NOMO-1 treated with dmso at 0.1 percent for 144 hours (cell line): ENCODE measurements at regions not wholly inside any gene's neighbourhood (a gene's known extent, or its start where the extent isn't known, plus 50 kb on each side); places are given as distances from the start of the nearest gene placed in this dataset.

Experiments
- DNase-seq: peaks from one replicate; lab custom pipeline; 2025; ENCODE audit not compliant: unreplicated experiment; lab: John Stamatoyannopoulos, UW

DNA sequence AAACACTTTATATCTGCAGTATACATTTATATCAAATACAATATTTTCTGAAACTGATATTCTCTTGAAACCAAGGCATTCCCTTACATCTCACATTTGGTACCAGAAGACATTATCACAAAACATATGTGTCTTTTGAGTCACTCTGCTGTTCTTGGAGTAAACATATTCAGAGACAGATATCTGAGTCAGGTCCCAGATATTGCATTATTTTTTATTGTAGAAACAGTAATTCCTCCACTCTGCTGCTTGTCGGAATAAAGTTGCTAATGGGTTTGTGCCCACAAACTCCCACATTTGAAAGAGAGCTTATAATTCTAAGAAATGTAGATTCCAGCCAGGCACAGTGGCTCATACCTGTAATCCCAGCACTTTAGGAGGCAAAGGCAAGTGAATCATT, 261.1 kb upstream of the DAPK1 start:
- no peak for DNase-seq

DNA sequence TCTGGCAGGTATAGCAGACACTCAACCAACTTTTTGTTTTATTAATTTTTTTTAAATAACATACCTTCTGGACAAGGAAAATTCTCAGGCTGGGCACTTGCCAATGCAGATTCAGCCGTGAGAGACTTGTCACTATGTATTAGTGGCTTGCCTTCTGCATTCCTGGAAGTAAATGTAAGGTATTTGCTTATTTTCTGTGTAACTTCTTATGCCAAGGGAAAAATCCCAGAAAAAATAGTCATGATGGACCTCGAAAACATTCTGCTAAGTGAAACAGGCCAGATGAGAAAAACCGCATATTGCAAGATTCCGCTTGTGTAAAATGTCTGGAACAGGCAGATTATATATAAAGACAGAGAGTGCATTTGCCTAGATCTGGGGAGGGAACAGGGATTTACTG, 260.3 kb upstream of the DAPK1 start:
- no peak for DNase-seq

GRCh38 chr9:87238545-87238944, 259.1 kb upstream of the DAPK1 start:
- no peak for DNase-seq

GRCh38 chr9:87239312-87239711, 258.4 kb upstream of the DAPK1 start:
- no peak for DNase-seq

DNA sequence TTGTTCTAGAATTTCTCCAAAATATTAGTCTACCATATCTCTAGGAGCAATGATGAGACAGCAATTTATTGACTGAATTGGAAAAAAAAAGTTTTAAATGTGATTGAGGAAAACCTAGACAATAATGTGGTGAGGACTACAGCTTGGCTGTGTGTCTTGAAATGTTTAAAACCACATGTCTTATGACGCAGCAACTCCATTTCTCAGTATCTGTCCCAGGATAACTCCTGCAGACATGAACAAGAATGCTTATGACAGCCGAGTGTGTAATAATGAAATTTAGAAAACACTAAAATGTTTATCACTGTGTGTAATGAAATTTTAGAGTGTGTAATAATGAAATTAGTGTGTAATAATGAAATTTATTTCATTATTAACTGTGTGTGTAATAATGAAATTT, 254.1 kb upstream of the DAPK1 start:
- no peak for DNase-seq

DNA sequence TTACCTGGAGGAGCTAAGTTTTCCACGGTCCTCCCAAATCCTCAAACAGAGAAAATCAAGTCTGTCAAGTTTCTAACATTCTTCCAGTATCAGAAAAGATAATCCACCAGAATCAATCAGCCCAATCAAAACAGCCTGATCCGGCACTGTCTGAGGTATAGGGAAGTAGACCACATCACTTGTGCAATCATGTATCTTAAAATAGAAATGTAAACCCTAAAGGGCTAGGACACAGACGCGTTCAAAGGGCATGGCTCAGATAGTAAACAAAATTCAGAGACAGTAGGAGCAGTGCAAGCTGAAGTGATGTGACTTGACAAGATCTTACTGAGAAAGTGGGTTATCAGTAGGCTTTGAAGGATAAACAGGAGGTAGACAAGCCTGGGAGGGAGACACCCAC, 252.4 kb upstream of the DAPK1 start:
- no peak for DNase-seq

GRCh38 chr9:87247097-87247496, 250.6 kb upstream of the DAPK1 start:
- no peak for DNase-seq

DNA sequence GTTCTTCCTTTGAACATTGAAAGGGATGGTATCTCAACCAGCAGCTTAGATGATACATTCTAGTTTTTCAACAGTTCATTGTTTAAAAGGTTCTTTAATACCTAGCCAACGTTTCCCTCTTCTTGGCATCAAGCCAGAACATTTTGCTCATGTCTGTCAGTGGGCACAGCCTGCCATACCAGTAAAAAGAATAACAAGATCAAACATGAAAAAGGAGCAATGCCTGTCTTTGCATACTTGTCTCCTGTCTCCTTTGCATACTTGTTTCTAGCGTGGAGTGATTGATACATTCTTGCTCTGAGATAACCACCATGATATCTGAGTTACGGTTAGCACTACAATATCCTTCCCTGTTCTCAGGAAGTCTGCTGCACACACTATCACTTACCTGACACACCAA, 248.6 kb upstream of the DAPK1 start:
- DNase-seq, result no peak

DNA sequence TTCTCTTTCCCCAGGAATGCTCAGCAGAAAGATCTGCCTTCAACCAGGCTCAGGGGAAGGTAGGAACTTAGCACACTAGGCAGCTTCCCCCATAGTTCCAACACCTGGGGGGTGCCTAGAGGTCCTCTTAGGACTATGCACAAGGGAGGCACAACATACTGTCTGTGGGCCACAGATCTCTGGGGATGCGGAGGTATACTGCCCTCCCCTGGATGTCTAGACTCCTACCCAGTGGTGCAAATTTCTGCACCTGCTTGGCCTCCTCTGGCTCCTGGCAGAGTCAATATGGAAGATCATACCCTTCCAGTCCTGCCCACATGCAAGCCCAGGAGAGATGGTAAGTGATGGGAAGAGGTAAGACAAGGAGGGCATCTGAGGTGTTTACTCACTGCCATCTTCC, 247.5 kb upstream of the DAPK1 start:
- DNase-seq, result no peak

DNA sequence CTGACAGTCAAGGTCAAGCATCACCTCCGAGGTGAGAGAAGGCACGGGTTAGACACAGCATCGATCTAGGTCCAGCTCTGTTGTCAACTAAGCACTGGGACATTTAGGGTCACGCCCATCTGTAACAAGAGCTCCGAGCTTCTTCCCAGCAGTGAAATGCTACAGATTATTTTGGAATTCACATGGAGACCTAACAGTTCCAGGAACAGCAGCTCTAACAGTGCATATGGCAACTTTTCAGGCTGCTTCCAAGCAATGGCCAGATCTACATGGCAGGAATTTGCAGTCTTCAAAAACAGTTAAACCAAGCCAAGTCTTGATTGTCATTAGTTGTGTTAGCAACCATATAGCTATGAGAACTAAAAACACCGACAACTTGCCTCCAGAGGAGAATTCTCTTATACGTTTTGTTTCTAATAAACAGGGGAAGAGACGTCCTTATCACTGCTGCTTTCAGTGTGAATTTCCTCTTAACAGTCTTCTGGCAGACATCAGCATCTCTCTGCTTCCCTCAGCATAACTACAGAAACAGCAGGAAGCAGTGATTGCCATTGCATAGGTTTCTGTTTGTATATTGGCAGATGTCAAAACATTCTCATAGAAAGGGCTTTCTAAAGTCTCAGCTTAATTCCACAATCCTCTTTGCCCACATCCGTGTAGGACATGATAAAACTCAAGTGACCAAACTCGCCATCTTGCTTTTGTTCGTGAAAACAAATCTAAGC, 242.1 kb upstream of the DAPK1 start:
- no peak for DNase-seq

- no peak for DNase-seq
These were observed 240.7 kb upstream of the DAPK1 start for GRCh38 chr9:87256973-87257372.

DNA sequence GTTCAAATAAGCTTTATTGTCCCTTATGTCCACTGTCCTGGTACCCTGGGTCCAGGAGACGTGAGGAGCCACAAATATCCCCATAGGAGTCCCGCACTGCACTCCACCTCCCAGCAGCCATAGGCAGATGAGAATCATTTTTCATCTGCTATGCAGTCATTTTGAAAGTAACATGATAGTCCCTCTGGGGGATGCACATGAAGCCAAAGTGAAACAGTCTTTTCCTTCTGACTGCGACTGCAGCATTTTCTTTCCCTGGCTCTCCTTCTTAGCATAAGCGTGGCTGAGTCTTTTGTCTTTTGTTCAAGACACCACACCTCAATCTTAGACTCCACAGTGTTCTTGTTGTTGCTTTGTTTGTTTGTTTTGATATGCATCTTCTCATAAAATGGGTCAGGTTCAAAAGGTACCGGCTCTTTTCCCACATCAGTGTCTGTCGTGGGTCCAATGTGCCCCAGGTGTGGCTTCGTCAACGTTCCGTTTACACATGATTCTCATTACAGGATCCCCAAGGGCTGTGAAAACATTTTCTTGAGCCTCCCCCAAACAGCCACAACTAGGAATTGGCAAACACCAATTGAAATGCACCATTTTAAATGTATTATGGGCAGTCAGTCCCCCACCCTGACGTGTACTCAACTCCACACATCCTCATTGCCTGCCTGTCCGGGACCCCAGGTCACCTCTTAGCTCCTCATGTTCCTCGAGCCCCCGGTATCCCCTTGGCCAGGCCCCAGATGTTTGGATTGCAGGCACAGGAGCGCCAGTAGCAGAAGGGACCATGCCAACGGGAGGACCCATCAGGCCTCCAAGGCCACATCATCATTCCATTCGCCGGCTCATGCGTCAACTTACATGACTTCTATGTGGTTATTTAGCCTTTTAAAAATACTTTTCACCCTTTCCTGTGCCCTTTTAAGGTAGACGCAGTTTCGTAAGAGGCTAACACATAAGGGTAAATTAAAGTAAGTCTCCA, 237.8 kb upstream of the DAPK1 start:
- DNase-seq, result no peak

- DNase-seq, result no peak
These were observed 234.4 kb upstream of the DAPK1 start for GRCh38 chr9:87263291-87263690.

- no peak for DNase-seq
These were observed 231.0 kb upstream of the DAPK1 start for GRCh38 chr9:87266697-87267096.

- DNase-seq, result no peak
These were observed 230.2 kb upstream of the DAPK1 start for GRCh38 chr9:87267251-87268070.

DNA sequence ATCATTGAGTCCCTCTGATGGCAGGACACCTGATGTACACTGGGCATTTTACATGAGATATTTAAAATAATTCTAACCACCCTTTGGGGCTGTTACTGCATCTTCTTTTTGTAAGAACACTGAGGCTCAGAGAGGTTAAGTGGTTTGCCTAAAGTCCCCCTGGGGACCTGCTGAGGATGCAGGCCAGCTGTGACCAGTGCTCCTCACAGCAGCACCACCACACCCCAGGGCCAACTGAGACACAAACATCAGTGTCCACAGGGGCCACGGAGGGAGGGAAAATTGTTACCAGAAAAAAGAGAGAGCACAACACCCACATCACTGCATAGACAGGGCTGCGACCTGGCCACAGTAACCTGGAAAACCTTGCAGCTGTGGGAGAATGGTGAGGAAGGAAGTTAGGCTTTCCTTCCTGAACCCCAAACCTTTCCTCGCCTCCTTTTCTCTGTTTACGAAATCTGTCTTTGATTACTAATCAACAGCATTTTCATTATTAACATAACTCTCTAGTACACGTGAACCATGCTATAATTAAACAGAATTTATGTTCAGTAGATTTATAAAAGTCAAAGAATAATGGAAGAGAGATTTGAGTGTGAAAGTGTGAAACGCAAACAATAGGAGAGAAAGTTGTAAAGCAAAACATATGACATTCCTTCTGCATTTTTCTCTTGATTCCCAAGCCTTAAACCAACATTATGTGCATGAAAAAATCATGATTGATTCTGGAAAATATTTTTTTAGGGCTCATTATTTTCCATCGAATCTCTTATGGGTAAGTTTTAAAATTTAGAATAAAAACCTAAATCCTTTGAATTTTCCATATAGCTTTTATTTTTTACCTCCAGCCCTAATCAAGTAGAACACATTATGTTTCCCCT, 228.1 kb upstream of the DAPK1 start:
- no peak for DNase-seq

DNA sequence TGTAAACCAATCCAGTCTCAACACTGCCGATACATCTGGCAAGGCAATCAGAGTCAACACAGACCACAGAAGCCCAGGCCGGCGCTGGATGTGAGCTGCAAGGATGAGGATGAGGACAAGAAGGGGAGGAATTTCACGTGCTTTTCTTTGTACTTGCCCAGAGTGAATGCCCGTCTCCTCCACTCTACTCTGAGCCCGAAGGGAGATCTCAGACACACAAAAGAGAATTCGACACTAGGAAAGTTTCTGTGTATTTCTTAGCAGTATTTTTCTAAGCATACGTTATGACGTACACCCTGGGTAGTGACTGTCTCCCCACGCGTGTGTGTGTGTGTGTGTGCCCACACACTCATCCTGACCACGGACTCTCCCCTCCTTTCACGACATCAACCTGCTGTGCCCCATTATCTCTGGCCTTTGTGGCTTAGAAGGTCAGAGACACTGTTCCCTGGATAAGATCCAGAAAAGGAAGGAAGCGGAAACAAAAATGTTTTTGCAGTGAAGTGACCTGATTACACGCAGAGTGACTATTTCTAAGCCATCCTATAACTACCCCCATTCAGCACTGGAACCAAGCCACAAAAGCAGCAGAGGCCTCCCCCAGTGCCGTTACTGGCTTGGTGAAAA, 227.3 kb upstream of the DAPK1 start:
- DNase-seq, result no peak

DNA sequence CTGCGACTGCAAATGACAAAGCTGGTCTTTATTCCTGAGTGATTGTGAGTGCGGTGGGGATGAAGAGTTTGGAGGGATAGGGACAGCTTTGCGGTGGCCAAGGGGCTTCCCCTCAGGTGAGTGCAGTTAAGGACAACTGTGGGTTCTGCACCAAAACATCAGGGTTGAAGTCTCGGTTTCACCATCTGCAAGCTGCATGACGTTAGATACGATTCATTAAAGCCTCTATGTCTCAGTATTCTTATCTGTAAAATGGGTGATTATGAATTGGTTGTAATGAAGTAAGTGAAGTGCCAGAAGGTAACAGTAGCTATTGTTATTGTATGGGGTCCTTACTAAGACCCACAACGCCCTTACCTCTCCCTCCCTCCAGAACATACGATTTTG, 226.8 kb upstream of the DAPK1 start:
- no peak for DNase-seq

DNA sequence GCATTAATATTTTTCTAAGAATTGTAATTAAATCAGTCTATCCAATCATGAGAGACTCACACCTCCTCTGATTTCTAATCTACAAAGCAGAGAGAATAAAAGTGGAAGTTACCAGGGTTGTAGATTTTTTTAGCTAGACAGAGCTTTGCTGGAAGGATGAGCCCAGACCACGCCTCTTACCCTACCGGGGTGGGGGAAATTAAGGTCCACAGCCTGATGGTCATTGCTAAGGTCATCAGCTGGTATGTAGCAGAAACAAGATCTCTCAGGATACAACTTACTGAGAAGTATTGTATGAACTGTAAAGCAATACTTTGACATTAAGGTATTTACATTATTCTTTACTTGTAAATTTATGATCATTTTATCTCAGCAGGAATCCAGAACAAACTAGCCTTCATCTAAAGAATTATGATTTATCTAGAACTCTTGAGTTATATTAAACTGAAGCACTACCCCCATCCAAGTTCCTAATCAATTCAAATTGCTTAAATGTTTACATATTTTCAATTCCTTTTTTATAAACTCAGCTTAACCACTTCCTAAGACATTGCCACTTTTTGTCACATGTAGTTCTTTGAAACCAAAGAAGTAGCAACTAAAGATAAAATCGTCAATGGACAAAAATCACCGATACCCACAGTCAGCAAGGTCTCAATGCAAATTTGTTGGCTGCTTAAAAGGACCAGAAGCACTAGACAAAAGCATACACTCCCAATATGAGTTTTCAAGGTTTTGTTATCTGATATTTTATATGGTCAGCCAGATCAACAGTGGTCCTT, 225.8 kb upstream of the DAPK1 start:
- DNase-seq, result no peak
